Tibial nerve (tissue), 3 donors: ENCODE measurements at regions not wholly inside any gene's neighbourhood (a gene's known extent, or its start where the extent isn't known, plus 50 kb on each side); places are given as distances from the start of the nearest gene placed in this dataset.

Experiments
- CTCF ChIP-seq, 5 experiments: fragments of 200-600 bp in 3 of 5; fragments of 450-650 bp in 2 of 5; sonication (generic) in 3 of 5; IDR thresholded peaks; one replicate each; pipeline ENCODE4 v1.5.1; 2016 to 2019; ENCODE audit warnings: antibody characterized with exemption in 5 of 5, mild to moderate bottlenecking in 3 of 5, moderate library complexity in 2 of 5
- POLR2A ChIP-seq, 2 donors: fragments of 450-650 bp; IDR thresholded peaks; one replicate each; pipeline ENCODE4 v1.6.1; 2017; ENCODE audit warnings: antibody characterized with exemption in 2 of 2, mild to moderate bottlenecking in 2 of 2, moderate library complexity in 2 of 2

DNA sequence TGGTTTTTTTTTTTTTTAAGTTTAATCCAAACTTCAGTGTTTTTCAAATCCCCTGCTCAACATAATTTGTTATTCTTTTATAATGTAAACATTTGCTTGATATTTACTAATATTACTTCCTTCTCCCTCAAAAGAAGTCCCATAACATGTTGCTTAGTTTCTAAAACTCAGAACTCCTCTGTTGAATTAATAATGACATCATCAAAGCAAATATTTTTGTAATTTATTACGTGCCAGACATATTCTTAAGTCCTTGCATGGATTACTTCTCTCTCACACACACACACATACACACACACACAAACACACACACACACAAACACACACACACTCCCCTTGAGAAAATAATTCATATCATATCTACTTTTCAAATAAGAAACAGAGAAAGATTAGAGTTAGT, 1432.3 kb upstream of the SPRY2 start:
- no peak for TF ChIP-seq CTCF (IDR thresholded peaks at IDR 0.05)
- TF ChIP-seq POLR2A (IDR thresholded peaks at IDR 0.05): no peak
